ENCODE measurements at regions not wholly inside any gene's neighbourhood (a gene's known extent, or its start where the extent isn't known, plus 50 kb on each side); places are given as distances from the start of the nearest gene placed in this dataset.
"Not testable (repeated sequence)": the region's sequence is repeated elsewhere in the genome, so short reads cannot be mapped to it uniquely, and the experiment has no call there.

DNA sequence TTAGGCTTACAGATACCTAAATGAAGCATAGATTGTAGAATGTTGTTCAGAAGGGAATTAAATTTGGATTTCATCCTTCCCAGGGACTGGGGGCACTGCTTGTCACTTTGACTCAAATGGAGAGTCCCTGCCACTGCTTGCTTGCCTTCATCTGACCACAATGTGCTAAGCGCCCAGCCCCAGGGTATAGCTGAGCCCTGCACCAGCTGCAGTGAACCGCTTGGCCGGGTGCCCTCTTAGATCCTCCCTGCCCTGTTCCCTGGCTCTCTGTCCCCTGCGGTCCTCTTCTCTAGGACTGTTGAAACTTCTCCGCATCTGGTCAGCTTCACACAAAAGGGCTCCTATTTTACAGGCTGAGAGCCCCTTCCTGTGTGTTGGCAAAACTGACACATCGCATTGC, 170.9 kb downstream of the BCL2L11 start:
- not testable (repeated sequence) for DNase-seq

DNA sequence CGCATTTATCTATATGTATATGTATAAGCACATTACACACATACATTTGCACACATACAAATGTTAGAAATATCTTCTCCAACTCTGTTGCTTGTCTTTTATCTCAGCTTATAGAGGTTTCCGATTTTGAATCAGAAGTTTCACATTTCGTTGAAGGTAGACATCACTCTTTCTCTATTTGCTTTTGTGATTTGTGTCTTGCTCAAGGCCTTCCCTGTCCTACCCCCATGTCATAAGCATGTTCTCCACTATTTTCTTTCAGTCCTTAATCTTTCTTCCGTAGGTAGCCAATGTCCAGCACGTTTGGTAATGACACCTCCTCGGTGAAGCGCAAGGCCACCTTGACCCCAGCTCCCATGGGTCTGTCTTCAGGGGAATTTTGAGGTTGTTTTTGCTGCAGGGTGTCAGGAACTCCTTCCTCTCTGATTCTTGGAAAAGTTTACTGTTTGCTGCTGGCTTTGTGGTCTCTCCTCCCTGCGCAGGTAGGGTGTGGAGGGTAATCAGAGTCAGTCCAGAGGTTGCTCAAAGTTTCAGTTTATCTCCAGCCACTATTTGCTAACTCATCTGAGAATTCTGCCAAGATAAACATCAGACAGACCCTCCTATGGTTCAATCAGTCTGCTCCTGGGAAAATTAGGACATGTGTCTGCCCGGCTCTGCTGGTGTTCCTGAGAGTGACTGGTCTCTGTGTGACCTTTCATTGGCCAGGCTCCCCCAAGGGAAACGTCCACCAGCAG, 171.7 kb downstream of the BCL2L11 start:
- DNase-seq: not testable (repeated sequence)

DNA sequence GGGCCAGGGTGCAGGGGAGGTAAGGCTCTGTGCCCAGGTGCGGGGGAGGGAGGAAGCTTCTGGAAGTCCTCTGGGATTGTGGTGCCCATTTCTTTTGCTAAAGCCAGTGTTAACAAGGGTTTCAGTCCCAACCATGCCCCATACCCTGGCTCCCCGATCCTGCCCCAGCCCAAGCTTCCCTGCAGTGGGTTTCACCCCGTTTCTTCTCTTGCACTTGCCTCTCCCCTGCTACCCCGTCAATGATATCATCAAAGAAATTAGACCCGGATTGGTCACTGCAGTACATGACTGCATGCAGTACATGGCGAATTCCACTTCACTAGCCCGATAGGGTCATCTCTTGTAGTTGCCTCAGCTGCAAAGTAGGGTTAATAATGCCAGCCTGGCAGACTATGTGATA, 174.0 kb downstream of the BCL2L11 start:
- DNase-seq: not testable (repeated sequence)

DNA sequence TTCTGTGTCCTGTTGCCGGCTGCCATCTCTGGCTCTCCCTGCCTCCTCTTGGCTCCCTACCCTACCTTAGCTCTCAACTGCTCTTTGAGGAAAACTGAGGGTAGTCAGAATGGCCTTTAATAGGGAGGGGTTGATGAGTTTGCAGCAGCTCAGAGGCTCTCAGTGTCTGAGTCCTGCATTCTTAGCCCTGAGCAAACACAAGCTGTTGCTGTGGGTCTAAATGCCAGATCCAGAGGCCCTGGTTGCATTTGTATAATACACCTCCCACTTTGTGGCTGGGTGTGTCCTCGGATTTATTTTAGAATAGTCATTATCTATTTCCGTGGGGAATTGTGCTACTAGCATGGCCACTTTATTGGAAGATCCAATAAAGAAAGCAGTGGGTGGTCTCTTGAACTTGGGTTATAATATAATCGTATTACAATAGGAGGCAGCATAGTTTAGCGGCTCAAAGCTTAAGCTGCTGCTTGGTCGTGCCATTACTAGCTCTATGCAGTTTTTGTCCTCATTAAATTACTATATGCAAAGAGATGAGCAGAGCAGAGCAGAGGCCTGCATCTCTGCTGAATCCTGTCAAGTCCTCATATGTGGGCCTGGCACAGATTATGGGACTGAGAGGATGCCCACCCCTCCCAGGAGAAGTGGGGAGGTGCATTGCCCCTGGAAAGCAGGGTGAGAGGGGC, 175.5 kb downstream of the BCL2L11 start:
- not testable (repeated sequence) for DNase-seq

DNA sequence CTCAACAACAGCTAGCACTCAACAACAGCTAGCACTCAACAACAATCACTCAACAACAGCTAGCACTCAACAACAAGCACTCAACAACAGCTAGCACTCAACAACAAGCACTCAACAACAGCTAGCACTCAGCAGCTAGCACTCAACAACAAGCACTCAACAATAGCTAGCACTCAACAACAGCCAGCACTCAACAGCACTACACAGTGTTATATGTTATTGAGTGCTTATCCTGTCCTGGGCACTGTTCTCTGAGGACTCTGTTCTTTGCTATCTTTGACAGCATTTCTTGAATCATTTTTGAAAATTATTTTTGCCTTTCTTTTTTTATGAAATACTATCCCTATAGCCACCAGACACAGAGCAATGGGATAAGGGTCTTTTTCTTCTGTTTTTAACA, 176.4 kb downstream of the BCL2L11 start:
- DNase-seq: not testable (repeated sequence)

DNA sequence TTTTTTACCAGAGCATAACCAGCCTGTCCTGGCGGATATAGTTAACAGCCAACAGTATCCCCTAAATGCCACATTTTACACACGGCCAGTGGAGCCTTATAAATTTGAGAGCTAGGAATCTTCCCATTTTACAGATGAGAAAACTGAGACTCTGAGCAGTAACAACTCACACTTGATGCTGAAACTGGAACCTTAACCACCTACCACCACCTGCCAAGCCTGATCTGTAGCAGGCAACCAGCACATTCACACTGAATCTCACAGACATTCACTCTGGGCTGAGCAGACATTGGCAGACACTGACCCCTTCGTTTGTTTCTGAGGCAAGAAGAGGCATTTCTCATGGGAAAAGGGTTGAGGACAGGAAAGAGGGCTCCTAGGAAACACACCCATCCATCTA, 178.2 kb downstream of the BCL2L11 start:
- DNase-seq: not testable (repeated sequence)

DNA sequence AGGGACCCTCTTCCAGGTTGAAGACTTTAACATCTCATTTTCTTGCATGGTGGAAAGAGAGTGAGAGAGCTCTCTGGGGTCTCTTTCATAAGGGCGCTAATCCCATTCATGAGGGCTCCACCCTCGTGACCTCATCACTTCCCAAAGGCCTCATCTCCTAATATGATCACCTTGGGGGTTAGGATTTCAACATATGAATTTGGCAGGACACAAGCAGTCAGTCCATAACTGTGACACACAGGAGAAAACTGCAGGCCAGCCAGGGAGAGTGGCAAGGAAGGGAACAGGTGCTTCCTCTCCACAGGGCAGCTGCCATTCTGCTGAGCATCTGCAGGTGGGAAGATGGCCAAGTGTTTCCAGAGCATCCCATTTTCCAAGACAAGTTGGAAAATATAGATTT, 178.9 kb downstream of the BCL2L11 start:
- DNase-seq: not testable (repeated sequence)

DNA sequence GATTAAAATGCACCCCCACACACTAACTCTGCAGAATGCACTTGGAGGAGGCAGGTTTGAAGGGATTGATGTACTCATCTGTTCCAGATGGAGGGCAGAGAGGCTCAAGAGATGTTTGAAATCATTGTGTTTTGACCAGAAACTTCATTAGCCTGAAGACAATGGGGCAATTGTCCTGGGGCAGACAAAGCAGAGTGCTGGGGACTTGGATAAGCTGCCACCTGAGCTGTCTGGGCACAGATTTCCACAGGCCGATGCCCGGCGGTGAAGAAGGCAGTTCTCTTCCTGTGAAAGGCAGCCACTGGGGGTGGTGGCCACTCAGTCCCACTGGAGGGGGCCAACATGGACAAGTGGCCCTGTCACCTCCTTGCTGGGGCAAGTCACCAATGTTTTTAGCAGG, 181.0 kb downstream of the BCL2L11 start:
- not testable (repeated sequence) for DNase-seq

DNA sequence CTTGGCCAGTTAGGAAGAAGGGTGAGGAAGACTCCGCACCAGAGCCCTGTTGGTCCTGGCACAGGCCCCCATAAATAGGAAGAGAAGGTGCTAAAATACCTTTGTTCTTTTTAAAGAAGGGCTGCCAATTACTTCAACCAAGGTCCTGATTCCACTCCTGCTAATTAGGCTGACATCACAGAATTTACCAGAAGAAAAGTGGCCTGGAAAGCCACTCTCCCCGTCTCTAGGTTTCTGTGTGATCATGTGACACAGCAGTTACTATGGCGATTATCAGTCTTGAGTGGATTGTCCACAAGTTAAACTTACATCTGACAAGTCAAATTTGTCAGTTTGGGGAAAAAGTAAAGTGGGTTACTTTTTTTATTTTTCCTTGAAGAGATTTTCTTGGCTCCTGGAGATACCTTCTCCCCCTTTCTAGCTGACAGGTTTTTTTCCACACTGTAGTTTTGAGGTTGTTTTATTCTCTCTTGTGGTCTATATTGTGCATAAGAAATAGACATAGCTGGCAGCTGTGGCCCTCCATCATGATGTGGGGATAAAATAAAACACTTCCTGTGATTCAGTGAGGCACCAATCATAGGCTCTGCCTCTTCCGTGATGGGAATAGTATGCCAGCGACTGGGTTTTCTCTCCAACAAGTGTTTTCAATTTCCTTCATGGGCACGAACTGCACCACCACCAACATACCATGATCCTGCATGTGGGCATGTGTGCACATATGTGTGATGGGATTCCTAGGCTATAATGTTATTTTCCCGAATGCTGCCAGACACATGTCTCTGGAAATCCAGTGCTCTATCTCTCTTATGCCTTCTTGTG, 181.9 kb downstream of the BCL2L11 start:
- DNase-seq: not testable (repeated sequence)

DNA sequence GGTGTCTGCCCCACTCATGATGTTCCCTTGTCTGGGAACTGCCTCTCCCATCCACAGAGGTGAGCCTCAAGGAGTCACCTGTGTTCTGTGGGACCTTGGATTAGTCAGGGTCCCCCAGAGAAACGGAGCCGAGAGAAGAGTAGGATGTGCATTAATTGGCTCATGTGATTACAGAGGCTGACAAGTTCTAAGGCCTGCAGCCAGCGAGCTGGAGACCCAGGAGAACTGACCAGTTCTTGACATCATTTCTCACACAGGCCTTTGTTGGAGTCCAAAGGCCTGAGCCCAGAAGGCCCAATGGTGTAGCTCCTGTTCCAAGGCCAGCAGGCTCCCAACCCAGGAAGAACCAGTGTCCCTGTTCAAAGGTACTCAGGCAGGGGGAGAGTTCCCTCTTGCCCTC, 186.6 kb downstream of the BCL2L11 start:
- DNase-seq: not testable (repeated sequence)

DNA sequence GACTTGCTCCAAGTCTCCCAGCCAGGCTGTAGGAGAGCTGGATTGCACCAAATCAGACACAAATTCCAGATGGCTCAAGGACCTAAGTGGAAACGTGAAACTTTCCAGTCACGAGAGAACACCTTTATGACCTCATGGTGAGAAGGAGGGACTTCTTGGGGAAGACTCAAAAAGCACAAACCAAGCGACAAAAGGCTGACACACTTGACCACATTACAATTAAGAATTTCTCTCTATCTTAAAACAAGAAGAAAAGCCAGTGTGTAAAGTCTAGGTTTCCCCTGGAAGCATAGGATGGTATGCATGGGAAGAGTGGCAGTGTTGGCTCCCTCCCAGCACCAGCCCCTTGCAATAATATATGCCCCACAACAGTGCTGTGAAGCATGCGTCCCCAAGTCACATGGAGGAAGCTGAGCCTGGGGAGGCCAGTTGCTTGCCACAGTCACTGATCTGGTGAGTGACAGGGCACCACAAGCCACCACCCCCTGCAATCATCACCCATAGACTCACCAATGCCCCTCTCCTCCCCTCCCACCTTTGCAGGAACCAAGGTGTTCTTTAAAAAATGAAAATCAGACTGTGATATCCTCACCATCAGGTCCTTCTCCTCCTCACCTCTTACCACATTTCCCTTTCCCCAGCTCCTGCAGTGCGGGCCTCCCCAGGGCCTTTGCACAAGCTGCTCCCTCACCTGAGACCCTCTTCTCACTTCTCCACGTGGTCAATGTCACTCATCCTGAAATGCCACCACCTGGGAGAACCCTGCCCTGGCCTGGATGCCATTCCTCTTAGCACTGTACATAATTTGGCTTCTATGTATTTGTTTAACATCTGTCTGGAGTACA, 188.7 kb downstream of the BCL2L11 start:
- DNase-seq: not testable (repeated sequence)

DNA sequence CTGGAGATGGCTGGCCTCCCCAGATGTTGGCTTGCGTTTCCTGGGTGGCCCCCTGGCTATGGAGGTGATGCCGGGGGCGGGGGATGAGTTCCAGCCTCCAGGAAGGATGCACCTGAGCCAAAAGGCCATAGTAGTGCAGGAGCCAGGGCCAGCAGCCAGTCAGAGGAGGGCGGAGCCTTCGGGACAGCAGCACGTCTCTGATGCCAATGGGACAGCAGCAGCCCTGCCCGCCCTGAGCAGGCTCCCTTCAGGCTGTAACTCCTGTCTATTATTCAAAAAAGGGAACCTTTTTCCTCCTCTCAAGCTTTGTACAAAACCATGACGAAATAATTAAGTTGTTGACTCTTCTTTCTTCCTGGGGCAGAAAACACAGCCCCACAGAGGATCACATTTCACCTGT, 189.7 kb downstream of the BCL2L11 start:
- not testable (repeated sequence) for DNase-seq

DNA sequence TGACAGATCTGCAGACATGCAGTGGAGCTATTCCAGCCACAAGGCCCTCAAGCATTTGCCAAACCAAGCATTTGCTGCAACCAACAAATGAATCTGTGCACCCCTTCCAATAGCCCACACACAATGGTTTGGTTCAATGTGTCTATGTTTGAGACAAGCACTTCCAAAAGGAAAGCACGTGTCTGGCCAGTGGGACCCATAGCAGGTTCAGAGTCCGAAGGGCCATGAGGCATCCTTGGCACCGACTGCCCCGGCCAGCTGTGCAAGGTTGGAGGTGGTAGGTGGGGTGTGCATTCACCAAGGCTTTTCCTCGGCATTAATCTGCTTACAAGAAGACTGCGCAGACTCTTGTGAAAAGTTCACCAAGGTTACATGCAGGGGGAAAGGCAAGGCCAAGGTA, 190.9 kb downstream of the BCL2L11 start:
- DNase-seq: not testable (repeated sequence)

DNA sequence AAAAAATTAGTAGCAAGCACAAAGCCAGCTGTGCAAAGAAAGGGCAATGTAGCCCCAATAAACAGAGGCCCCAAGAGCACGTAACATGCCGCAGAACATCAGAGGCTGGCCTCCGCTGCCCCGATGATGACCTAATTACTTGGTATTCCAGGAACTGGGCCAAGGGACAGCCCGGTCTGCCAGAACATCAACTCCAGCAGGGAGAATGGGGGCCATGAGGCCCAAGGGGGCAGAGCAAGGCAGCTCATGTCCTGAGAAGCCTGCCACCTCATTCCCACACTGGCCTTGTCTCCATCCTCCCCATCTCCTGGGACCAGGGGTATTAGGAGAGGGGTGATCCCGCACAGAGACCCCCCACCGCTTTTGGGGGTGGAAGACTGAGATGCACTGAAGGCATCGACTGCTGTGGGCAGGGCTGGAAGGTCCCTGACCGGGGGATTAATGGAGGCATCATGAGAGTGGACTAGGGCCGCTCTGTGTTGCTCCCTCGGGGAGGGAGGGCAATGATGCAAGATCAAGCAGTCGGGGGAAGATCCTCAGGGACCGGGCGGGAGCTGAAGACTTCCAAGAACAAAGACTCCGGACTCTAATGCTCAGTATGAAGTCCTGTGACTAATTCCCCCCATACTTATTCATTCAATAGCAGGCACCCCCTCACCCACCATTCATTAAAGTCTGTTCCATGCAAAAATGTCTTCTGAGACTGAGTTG, 192.3 kb downstream of the BCL2L11 start:
- not testable (repeated sequence) for DNase-seq

DNA sequence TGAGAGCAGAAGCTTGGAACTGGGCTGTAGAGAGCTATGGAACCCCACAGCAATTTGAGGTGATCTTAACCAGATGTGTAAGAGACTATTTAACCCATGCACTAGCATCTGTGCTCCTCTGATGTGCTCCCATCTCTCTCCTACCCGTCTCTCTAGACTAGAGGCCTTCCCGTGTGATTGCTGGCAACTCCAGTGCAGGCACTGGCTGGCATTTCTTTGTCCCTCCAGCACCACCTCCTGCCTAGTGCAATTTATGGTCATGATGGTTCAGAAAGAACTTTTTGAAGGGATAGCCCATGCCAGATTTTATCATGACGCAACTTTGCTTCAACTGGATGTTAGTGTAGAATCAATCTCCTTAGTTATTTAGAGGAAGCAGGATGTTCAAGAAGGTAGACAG, 193.0 kb downstream of the BCL2L11 start:
- not testable (repeated sequence) for DNase-seq

DNA sequence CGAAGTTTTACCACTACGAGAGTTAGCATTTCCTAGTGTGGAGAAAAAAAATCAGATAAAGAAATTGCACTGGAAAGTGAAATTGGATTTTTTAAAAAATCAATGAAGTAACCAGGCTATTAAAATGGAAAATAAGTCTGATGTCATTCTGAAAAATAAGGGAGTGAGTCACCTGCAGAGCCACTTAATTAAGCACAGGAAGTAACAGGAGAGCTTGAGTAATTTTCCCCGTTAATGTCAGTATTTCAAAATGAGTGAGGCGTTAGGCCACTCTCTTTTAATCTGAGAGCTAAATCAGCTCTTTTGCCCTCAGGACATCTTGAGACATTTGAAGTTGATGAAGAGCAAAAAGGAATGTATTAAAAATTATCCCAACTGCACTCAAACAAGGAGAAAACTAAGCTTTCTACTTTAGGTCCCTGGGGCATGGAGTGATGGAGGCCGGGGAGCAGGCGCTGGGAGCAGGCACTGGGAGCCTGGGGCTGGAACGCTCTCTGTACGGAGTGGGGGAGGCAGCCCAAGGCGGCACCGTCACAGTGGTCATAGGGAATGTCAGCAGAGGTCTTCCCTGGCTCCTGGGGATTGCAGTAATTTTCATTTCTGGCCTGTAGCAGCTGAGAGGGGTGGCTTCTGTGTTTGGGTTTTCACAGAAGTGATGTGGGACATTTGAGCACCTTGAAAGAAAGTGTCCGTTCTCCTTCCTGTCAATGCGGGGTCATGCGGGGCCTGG, 194.6 kb downstream of the BCL2L11 start:
- DNase-seq: not testable (repeated sequence)

DNA sequence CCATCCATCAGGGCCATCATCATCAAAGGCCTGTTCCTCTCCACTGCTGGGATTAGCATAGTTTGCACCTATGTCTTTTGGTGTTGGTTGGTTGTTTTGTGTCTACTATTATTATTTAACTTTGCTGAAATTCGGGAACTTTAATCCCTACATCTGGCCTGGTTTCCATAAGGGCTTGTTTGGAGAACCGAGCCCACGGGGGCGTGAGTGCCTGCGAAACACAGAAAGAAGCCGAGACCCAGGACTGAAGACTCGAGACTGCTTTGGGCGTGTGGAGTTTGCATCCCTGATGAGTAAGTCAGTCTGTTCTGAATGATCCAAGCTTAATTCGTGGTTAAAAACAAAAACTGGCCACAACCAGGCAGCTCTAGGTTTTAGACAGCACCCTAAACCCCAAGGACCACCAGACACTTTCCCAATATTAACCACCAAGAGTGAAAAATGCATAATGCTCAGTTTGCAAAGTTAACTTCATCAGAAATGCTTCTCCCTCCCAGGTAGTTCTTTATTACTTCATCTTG, 195.6 kb downstream of the BCL2L11 start:
- not testable (repeated sequence) for DNase-seq

DNA sequence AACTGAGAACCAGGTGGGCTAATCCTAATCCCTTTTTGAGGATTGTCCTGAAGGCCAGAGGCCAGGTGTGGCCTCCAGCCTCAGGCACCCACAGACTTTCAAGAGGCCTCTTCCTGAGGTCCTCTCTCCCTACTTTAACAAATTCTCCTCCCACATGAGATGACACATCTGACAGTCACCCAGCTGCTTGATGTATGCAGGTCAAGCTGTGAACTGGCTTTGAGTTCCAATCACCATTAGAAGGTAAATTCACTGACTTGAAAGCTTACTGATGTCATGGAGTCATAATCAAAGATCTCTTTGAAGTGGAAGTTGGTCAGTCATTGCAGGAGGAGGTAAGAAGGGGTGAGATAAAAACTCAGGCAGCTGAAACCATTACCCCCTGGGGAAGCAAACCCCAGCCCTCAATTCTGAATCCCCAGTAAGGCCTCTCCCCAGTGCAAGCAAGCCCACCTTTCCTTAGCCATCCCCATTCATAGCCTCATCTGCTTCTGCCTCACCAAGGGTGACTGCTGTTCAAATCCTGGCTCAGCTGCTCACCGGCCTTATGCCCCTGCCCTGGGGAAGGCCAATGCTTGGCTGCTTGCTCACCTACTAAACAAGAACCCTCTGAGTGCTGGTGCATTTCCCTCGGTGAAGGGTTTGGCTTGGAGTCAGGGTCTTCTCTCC, 196.3 kb downstream of the BCL2L11 start:
- not testable (repeated sequence) for DNase-seq

DNA sequence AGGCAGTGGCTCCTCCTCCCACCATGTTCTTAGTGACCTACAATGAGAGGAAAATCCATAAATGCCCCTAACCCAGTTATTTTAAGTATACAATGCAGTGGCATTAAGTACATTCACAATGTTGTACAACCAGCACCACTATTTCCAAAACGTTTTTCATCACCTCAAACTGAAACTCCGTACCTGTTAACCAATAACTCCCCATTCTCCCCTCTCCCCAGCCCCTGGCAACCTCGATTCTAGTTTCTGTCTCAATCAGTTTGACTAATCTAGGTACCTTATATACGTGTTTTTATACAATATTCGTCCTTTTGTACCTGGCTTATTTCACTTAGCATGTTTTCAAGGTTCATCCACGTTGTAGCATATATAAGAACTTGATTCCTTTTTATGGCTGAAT, 198.8 kb downstream of the BCL2L11 start:
- DNase-seq: not testable (repeated sequence)

DNA sequence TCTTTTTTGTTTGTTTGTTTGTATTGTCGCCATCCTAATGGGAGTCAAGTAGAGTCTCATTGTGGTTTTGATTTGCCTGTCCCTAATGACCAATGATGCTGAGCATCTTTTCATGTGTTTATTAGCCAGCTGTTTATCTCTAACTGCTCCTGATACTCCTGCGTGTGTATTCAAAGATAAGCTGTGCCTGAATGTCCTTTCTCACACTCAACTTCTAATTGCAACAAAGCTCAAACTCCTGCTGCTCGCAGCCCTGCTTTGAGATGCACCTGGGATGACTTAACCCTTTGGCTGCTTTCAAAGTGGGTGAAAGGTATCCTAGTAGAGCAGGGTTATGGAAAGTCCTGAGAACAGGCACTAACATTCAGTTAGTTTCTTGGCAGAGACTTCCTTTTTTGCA, 199.6 kb downstream of the BCL2L11 start:
- not testable (repeated sequence) for DNase-seq

Data from activated naive CD4-positive, alpha-beta T cell treated with anti-CD3 and anti-CD28 coated beads, Interleukin-2, amount 50 U/mL, for 16 hours (primary cell).